ENCODE measurements at regions not wholly inside any gene's neighbourhood (a gene's known extent, or its start where the extent isn't known, plus 50 kb on each side); places are given as distances from the start of the nearest gene placed in this dataset.

GRCh38 chr7:15954671-15955354, 268.3 kb upstream of the MEOX2 start:
- no peaks in the 10 kb centered on the region for H3K36me3 ChIP-seq (ENCODE audit: insufficient read depth)
- no peaks in the 10 kb centered on the region for H3K4me1 ChIP-seq (ENCODE audit: insufficient read depth)
- H4K20me1 ChIP-seq (replicated peaks; ENCODE audit: insufficient read depth): no peaks in the 10 kb centered on the region
- H3K36me3 Mint-ChIP-seq (ENCODE audit: low read depth): no peaks in the 10 kb centered on the region
- H3K9me2 ChIP-seq (ENCODE audit: insufficient read depth): peaks cover 4% of the 10 kb centered on the region; the same call in 1 of the 2 replicates
- no peaks in the 10 kb centered on the region for H3K27me3 Mint-ChIP-seq (ENCODE audit: insufficient read depth, low read depth, poor library complexity)
- ATAC-seq: no peak
- no peaks in the 10 kb centered on the region for H3K27me3 ChIP-seq (ENCODE audit: insufficient read depth)
- H2AFZ ChIP-seq: no peak overlapping the region
- TF ChIP-seq NANOG (IDR thresholded peaks at IDR 0.05; ENCODE audit: borderline replicate concordance) (no peak), CTCF (conservative IDR thresholded peaks at IDR 0.05; ENCODE audit: low read depth in 2 of 2) (no peak), ZNF462 (CRISPR knock-in tag; IDR thresholded peaks at IDR 0.05) (no peak), ZNF114 (CRISPR knock-in tag; IDR thresholded peaks at IDR 0.05) (no peak), EZH2phosphoT487 (IDR thresholded peaks at IDR 0.05; ENCODE audit: unreplicated experiment) (no peak), ZNF331 (CRISPR knock-in tag; IDR thresholded peaks at IDR 0.05; ENCODE audit: low read depth) (no peak), CREB1 (CRISPR knock-in tag; IDR thresholded peaks at IDR 0.05; ENCODE audit: low read depth) (no peak), EZH2 (IDR thresholded peaks at IDR 0.05; ENCODE audit: low read depth, unreplicated experiment) (no peak), STAT1 (IDR thresholded peaks at IDR 0.05; ENCODE audit: unreplicated experiment) (no peak), JUNB (IDR thresholded peaks at IDR 0.05; ENCODE audit: unreplicated experiment) (no peak), POLR2AphosphoS5 (IDR thresholded peaks at IDR 0.05; ENCODE audit: low read depth) (no peak)
- H3K4me2 ChIP-seq: no peak overlapping the region
- no peaks in the 10 kb centered on the region for H3K4me1 Mint-ChIP-seq
- H3F3A ChIP-seq (replicated peaks; ENCODE audit: low read depth): no peaks in the 10 kb centered on the region
- H3K27ac ChIP-seq (ENCODE audit: low read depth): no peak overlapping the region
- no peak for DNase-seq (ENCODE audit: low spot score)
- no peak overlapping the region for H3K4me3 Mint-ChIP-seq
- no peak overlapping the region for H3K27ac Mint-ChIP-seq
- H3K4me3 ChIP-seq: no peak overlapping the region
- H3K79me2 ChIP-seq (replicated peaks; ENCODE audit: insufficient read depth): no peaks in the 10 kb centered on the region
- H3K9me3 Mint-ChIP-seq: peaks cover 3% of the 10 kb centered on the region; the same call in 1 of the 3 replicates

Measured in GM23338 (cell line).